ENCODE measurements at regions not wholly inside any gene's neighbourhood (a gene's known extent, or its start where the extent isn't known, plus 50 kb on each side); places are given as distances from the start of the nearest gene placed in this dataset.

DNA sequence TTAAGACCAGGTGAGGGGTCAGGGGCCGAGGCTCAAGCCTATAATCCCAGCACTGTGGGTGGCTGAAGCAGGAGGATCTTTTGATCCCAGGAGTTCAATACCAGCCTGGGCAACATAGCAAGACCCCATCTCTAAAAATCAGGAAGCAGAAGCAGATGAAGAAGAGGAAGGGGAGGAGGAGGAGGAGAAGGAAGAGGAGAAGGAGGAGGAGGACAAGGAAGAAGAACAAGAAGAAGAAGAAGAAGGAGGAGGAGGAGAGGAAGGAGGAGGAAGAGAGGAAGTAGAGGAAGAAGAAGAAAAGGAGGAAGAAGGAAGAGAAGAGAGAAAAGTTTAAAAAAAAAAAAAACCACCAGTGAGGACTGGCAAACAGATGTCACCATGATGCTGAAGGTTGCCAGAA, 92.0 kb upstream of the TMEM26 start:
- DNase-seq: no peak

DNA sequence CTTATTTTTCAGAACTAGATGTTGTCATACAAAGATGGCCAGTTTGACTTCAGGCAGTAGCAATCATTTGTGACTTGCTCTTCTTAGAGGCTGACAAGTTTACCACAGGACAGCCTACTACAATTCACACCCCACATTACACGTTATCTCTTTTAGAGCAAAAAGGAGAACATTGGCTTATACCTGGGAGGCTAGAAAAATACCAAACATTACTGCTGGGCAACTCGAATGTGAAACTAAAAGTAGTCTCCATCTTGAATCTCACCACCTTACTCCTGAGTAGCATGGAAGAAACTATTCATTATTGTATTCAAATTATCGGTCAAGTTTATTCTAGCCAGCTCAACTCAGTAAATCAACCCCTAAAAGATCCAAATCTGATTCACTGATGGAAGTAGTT, 90.7 kb upstream of the TMEM26 start:
- DNase-seq: no peak

DNA sequence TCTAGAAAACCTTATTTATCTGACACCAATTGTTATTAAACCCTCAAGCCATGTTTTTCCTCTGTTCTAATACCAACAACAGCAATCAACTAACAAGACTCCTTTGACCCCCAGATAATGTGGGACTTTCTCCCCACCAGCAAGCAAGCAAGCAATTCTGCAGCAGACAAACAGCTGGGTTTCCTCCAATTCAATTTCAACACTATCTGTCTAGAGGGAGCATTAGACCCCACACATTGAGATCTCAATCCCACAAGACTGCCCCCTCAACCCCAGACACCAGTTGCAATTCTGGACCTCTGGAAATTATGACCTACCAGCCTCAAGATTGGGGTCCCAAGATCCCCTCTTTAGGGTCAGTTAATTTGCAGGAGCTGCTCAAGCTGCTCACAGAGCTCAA, 89.4 kb upstream of the TMEM26 start:
- no peak for DNase-seq

DNA sequence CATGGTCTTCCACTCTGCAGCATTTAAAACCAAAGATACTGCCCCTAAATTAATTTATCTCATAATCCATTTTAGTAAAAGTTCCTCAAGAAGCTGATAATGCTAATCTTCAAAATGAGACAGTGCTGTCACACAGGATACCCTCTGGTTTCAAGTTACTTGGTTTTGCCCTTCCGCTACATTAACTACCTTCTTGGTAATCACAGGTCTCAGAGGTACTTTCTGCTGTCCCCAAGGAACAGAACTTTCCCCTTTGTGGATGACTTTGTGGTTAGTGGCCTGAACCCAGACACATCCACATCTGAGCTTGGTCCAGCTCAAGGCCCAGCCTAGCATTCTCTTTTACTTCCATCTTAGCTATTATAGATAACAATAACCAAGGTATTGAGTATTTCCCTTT, 88.8 kb upstream of the TMEM26 start:
- DNase-seq: no peak

DNA sequence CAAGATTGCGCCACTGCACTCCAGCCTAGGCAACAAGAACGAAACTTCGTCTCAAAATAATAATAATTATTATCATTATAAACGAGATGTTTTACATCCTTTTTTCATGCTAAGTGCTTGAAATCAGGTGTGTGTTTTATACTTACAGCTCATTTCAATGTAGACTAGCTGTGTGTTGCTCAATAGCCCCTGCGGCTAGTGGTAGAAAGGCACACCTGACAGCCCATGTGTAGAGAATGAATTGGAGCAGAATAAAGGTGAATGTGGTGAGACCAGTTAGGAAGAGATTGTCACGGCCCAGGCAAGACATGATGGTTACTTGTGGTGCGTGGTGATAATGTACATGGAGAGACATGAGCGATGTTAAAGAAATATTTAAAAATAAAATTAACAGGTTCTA, 86.7 kb upstream of the TMEM26 start:
- no peak for DNase-seq

DNA sequence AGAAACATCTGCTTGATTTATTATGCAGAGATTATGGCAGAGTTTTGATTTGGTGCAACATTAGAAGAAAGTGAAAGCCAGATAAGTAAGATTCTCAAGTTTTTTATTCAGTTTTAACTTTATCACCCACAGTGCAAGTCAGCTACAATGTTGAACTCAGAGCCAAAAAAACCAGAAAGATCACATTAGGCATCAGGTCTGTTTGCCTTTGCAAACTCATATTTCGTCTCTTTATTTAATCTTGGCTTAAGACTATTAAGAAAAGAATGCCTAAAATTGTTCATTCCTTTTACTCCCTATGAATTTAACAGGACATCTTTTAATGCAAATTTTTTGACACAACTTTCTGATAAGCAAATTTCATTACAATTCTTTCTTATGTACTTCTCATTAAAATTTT, 76.0 kb upstream of the TMEM26 start:
- no peak for DNase-seq

DNA sequence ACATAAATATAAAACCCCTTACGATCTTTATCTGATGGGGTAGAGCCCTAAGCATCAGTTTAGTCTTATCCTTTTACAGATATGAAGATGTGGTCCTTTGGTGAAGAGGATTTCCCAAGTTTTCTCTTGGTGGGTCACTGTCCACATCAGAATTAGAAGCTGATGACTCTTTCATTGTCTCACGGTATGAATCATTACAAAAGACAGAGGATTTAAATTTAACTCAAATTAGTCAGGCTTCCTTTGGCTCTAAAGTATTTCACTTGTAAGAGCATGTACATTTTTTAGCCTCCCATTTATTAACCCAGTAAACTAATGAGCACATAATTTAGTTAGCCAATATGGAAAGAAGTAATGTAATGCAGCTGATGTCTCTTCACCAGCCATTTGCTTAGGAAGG, 49.9 kb upstream of the TMEM26 start:
- no peak for DNase-seq

All from DMS53 (cell line).